ENCODE measurements at regions not wholly inside any gene's neighbourhood (a gene's known extent, or its start where the extent isn't known, plus 50 kb on each side); places are given as distances from the start of the nearest gene placed in this dataset.

DNA sequence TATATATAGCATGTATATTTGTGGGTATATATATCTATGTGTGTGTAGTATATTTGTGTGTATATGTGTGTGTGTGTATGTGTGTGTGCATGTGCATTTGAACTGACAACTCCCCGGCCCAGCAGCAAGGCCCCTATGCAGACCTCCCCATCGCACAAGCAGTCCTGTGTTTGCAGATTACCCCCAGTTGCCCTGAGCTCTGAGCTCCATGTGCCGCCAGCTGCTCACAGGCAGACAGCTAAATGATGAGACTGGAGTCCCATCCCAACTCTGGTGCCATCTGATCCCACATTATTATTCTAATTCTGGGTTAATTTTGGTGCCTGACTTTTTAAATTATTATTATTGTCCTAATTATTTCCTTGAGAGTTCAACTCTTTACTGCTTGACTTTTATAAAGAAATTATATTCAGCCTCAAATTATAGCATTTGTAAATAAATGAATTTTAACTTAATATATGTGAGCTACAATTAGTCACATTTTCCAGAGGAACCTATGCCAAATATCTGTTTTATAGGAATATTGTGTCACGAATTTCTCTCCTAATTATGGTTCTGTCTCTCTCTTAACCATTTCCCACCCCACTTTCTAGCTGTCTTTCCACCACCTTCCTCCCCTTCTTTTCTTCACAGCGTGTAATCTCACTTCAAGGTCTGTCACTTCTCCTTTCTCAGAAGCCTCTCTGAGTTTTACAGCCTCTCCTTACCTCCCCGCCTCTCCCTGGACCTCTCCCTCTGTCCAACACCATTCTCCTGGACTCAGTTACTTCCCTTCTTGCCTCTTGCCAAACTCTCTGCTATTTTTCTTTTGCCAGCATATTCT lies 90.6 kb upstream of the SYNDIG1 start:
- TF ChIP-seq, protein P1, sequence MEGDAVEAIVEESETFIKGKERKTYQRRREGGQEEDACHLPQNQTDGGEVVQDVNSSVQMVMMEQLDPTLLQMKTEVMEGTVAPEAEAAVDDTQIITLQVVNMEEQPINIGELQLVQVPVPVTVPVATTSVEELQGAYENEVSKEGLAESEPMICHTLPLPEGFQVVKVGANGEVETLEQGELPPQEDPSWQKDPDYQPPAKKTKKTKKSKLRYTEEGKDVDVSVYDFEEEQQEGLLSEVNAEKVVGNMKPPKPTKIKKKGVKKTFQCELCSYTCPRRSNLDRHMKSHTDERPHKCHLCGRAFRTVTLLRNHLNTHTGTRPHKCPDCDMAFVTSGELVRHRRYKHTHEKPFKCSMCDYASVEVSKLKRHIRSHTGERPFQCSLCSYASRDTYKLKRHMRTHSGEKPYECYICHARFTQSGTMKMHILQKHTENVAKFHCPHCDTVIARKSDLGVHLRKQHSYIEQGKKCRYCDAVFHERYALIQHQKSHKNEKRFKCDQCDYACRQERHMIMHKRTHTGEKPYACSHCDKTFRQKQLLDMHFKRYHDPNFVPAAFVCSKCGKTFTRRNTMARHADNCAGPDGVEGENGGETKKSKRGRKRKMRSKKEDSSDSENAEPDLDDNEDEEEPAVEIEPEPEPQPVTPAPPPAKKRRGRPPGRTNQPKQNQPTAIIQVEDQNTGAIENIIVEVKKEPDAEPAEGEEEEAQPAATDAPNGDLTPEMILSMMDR (IDR thresholded peaks at IDR 0.05): no peak
- TF ChIP-seq EZH2 (IDR thresholded peaks at IDR 0.05; ENCODE audit: borderline replicate concordance, insufficient read depth, low read depth, low read length, poor library complexity, severe bottlenecking): no peak
